Fibroblast of upper back skin (primary cell): ENCODE measurements at regions not wholly inside any gene's neighbourhood (a gene's known extent, or its start where the extent isn't known, plus 50 kb on each side); places are given as distances from the start of the nearest gene placed in this dataset.
"Not testable (repeated sequence)": the region's sequence is repeated elsewhere in the genome, so short reads cannot be mapped to it uniquely, and the experiment has no call there.

Source experiments
- DNase-seq: peaks from one replicate; pipeline ENCODE4 v3.0.0-alpha.2; 2013

GRCh38 chr9:117775591-117775990 is 71.4 kb downstream of the TLR4 start:
- no peak for DNase-seq

DNA sequence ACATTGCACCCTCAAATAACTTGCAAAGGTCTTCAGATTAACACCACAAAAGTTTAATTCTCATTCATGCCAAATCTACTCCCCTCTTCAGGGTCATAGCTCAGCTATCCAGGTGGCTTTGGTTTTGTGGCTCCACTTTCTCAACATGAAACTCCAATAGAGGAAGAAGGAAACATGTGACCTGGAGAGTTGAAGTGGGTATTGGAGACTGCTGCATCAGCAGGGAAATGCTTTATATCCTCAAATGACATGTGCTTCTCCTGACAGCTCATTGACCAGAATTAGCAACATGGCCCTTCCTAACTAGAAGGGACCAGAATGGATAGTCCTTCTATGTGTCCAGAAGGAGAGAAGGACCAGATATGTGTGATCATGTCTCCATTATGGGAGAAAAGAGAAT is 73.6 kb downstream of the TLR4 start:
- DNase-seq = no peak

DNA sequence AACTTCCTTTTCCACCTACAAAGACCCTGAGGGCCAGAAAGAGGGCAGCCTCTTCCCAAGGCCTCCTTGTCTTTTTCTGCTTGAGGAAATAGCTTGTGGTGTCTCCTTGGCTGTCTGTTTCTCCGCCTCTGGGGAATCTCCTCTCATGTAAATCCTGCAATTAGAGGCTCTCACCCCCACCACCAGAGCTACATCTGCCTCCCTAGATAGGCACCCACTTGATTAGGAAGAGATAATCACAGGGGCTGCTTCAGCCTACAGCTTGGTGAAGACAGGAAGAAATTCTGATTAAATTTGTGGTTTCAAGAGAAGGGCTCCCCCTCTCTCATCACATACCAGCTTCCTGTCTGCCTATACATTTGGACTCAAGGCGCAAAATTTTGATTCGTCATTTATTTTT is 75.6 kb downstream of the TLR4 start:
- no peak for DNase-seq

DNA sequence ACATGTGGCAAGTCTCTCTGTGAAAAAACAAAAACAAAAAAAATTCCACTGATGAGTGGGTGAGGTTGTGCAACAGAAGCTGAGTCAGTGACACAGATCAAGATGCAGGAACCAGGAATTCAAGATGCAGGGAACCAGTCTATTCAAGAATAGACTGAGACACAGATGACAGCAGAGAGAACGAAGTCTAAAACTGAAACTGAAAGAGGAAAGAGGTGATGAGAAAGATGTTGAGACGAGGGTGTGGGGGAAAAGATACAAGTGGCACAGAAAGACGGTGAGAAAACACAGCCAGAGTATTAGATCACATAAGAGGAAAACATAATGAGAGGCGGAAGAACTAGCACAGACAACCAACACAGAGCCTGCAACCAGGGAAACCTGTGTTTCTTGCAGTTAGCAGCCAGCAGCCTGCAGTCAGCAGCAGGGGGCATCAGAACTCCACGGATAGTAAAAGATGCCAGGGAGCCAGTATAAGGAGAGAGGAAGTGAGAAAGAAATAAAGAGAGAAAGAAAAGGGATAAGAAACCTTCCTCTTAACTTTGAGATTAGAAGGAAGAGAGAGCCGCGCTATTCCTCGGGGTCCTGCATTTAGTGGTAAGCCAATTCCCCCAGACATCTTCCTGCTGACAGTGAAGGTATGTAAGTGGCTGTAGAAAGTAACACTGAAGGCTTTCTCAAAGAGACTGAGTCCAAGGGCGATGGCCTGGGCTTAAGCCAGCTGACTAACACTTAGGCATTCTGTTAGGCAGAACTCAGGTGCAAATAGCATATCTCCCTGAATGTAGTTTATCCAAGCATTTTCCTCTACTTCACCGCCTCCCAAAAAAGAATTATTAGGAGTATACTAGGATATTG is 79.0 kb downstream of the TLR4 start:
- peak; percentile 70 for DNase-seq

DNA sequence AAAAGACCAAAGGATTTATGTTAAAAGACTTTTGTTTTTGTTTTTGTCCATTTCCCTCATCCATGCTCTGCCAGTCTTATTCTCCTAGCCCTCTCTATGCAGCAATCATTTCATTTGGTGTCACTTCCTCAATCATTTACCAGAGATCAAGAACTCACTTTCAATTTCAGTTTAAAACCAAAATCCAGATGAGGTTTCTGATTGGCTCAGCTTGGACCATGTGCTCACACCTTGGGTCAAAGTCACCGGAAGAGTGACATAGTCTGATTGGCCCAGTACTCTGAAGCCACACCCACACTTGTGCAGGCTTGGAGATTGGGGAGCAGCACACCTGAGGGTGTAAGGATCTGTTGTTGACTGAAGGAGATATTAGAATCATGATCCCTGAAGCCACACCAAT is 79.6 kb downstream of the TLR4 start:
- DNase-seq = no peak

GRCh38 chr9:117784996-117785395 is 80.8 kb downstream of the TLR4 start:
- DNase-seq = no peak

- DNase-seq = no peak
These were observed 83.5 kb downstream of the TLR4 start for GRCh38 chr9:117787746-117788145.

GRCh38 chr9:117795271-117795670 is 91.1 kb downstream of the TLR4 start:
- DNase-seq = peak; percentile 6

DNA sequence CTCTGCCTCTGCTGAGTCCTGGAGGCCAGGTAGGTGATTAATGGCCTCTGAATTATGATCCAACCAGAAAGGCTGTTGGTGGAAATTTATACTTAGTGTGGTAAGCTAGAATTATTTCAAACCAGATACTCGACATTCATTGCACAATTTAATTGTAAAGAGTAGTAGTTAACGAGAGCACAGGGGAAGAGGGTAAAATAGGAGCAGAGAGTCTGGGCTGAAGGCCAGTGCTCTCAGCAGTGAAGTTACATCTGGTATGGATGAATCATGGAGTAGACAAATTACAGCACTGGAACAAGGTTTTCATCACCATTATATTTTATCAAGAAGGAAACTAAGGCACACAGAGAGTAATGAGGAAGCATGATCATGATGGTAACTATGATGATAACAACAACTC is 92.5 kb downstream of the TLR4 start:
- peak; percentile 60 for DNase-seq

DNA sequence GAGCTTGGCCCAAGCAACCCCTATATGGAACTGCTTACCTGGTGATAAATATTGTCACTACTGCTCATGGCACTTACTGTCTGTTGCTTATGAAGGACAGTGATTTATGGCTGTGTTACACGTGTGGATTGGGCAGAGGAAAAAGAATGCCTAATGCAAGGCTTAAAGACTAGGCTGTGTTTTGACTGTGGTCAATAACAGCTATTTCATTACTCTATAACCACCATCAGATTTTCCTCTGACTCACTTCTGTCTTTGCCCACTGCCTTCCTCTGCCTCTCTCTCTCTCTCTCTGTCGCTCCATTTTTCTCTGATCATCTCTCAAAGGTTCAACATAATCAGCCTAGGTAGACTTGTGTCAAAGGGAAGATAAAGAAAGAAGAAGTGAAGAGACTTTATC is 96.2 kb downstream of the TLR4 start:
- DNase-seq = no peak

DNA sequence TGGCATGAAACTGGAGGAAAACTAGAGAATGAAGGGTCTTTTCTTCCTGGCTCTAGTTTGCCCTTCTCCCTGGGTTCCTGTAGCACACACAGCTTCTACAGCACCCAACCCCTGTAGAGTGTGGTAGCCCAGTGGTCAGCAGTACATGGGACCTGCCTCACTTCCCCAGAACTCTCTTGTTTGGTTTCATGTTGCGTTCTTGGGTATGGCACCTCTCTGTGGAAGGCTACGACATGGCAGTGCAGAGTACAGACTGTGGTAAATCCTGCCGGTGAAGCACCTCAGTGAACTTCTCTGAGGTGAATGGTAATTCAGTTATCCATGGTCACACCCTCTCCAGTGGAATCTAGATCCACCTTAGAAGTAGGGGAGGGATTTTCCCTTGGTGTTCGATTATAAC is 105.5 kb downstream of the TLR4 start:
- no peak for DNase-seq

GRCh38 chr9:117815315-117815714 is 111.1 kb downstream of the TLR4 start:
- DNase-seq = no peak

- no peak for DNase-seq
These were observed 111.7 kb downstream of the TLR4 start for GRCh38 chr9:117815948-117816347.

- no peak for DNase-seq
These were observed 117.8 kb downstream of the TLR4 start for GRCh38 chr9:117821954-117822353.

DNA sequence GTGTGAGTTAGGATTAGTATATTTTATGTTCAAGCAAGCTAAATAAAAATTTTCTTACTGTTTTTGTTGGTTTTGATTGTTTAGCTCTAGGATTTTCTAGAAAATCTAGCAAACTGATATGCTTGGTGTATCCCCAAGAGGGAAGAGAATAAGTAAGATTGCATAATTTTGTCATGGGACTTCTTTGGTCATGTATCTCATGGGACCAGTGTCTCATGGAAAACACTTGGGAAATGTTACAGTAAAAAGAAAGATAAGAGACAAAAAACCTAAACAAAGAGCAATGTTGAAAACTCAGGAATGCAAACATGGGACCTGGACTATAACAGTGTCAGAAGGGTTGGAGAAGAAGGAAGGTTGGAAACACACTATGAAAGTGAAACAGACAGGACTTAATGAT is 119.4 kb downstream of the TLR4 start:
- no peak for DNase-seq

DNA sequence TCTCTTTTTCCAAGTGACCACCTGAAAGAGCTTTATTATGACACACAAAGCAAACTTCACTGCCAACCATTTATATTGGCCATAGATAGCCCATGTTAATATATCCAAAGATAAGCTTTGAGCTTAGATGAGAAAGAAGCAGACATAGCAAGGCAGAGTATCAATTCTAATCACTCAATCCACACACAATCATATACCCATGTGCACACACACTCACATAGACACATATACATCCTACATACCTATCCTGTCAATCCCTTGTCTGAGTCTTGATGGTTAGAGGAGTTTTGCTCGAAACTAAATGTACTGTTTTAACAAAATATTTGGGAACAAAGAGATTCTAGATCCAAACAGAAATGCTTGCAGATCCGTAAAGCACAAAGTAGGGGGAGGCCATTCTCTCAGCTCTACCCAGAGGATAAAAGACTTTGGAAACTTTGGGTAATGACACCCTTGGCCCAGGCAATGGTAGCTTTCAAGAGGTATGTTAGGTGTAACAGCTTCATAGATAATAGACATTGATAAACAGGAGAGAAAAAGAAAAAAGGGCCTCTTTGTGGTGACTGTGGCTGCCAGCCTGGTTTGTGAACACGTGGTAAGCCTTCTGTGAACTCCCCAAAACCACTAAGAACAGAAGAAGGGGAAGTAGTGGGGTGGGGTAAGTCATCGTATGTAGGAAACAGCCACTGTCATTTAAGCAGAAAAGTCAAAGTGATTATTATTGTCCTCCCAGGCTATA is 121.6 kb downstream of the TLR4 start:
- no peak for DNase-seq

- DNase-seq = no peak
These were observed 122.6 kb downstream of the TLR4 start for GRCh38 chr9:117826837-117827236.

DNA sequence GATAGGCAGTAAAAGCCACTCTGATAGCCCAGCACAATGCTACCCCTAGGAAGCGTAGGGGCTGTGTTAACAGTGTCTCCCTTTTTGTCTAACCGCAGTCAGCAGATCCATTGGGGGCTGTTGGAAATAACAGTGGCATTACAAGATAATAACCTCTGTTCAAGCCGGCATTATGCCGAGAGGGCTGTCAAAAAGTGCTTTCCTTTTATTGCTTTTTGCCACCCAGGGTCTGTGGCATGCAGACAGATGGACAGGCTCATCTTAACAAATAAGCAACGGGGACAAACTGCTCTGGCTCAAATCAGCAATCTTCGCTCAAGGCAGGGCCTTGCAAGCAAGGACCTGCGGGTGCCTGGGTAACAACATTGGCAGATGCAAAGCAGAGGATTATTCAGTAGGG is 123.3 kb downstream of the TLR4 start:
- no peak for DNase-seq

- DNase-seq = no peak
These were observed 124.3 kb downstream of the TLR4 start for GRCh38 chr9:117828466-117828865.

DNA sequence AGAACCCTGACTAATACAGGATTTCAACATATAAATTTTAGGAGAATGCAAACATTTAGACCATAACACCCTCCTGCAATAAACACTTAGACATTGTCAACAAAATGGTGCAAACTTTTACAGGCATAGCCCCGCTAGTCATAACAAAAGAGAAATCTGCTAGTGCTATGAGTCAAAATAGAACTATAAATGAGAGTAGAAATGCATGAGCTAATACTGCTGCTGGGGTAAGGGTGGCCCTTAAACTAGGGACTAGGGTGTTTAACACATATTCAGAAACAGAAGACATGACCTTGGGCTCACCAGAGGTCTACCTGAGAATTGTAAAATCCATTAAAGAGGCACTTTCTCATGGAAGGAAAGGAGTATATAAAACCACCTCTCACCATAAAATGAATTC is 131.6 kb downstream of the TLR4 start:
- DNase-seq = no peak

- DNase-seq = no peak
These were observed 135.7 kb downstream of the TLR4 start for GRCh38 chr9:117839862-117840261.

GRCh38 chr9:117851836-117852461 is 147.7 kb downstream of the TLR4 start:
- DNase-seq = not testable (repeated sequence)

DNA sequence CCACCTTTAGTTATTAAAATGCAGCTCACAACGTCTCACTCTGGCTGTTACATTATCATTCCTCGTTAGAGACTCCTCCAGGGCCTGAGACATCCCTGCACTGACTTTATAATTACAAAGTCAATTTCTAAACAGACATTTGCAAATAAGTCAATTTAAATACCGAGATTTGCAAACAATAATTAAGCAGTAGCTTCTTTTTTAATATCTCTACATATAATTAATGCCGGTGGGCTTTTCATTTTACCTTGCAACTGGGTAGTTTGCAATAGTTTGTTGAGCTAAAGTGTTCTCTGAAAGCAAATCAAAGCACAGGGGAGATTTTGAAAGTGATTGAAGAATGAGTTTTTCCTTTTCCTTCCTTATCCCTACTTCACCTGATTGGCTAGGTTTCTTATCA is 154.4 kb downstream of the TLR4 start:
- no peak for DNase-seq

DNA sequence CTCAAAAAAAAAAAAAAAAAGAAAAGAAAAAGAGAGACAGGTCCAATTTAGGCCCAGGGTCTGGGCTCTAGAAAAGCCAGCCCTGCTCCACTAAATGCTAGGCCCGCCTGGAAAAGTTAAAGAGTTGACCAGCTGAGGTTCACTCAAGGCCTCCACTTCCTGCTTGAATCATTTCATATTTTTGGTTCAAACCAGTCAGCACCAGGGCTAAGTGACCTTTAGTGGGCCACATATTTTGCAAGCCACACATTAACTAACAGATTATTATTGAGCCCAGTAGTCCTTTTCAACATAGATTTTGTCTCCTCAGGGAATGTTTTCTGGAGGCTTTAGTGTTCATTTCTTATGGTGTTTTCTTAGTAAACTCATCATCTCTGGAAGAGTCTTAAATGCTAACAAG is 156.6 kb downstream of the TLR4 start:
- no peak for DNase-seq
